ENCODE measurements at regions not wholly inside any gene's neighbourhood (a gene's known extent, or its start where the extent isn't known, plus 50 kb on each side); places are given as distances from the start of the nearest gene placed in this dataset.

DNA sequence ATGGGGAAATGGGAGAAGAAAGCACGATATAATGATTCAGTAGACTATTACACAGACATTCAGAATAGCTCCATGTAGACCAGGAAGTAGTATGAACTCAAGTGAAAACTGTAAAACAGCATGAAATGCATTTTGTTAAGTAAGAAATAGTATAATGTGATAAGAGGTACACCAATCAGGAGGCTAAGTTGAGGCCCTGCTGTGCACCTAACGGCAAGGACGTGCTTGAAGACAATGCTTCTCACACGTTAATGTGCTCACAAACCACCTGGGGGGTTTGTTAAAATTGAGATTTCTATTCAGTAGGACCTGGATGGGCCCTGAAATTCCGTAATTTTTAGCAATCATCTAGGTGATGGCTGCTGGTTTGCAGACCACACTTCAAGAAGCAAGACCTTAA is 178.9 kb upstream of the SULF2 start:
- no peaks in the 10 kb centered on the region for H4K20me1 ChIP-seq (ENCODE audit: control insufficient read depth, insufficient read depth)
- in situ Hi-C loops (cut with MboI), result no loop called here
- no peak overlapping the region for H3K4me2 ChIP-seq (ENCODE audit: control insufficient read depth, insufficient read depth)
- H3K4me3 ChIP-seq, result no peak overlapping the region
- ChIA-PET RAD21 (ENCODE audit: unreplicated experiment) (no interaction called here), CTCF (no interaction called here), SMC1A (ENCODE audit: uncharacterized antibody, unreplicated experiment) (no interaction called here), POLR2A (no interaction called here)
- no peak overlapping the region for H3K27ac ChIP-seq (ENCODE audit: control insufficient read depth, insufficient read depth)
- no peaks in the 10 kb centered on the region for H3K79me2 ChIP-seq (ENCODE audit: control insufficient read depth, insufficient read depth, low read length)
- no peak for ATAC-seq
- no TSS peak for BruUV-seq (replicated peaks)
- intact Hi-C loops (cut with micrococcal nuclease; ENCODE audit: unreplicated experiment), result no loop called here
- WGBS (ENCODE audit: insufficient coverage, insufficient replicate concordance, low lambda C conversion rate, missing lambda C conversion rate), result 15% methylated on average over 5 of the region's 5 CpGs
- no peak for FAIRE-seq
- H3K9ac ChIP-seq (ENCODE audit: control insufficient read depth, insufficient read depth, low read length), result no peak overlapping the region
- no peaks in the 10 kb centered on the region for H3K36me3 ChIP-seq (ENCODE audit: control insufficient read depth in 2 of 2, insufficient read depth in 2 of 2, low read length in 1 of 2)
- no peak overlapping the region for H2AFZ ChIP-seq (ENCODE audit: control insufficient read depth, low read depth, low read length)
- DNase-seq (ENCODE audit: low read depth, low spot score), result no peak
- H3K9me3 ChIP-seq (replicated peaks; ENCODE audit: control insufficient read depth, insufficient read depth, low read length), result no peaks in the 10 kb centered on the region
- no peaks in the 10 kb centered on the region for H3K4me1 ChIP-seq (ENCODE audit: control insufficient read depth, insufficient read depth, low read length)
- H3K27me3 ChIP-seq (replicated peaks in 1 of 2; ENCODE audit: control insufficient read depth in 2 of 2, insufficient read depth in 2 of 2, low read length in 1 of 2), result no peaks in the 10 kb centered on the region
- TF ChIP-seq STAT1 (conservative IDR thresholded peaks at IDR 0.05), result no peak
- no peak for TF ChIP-seq RUNX3 (IDR thresholded peaks at IDR 0.05; ENCODE audit: low read length)
- TF ChIP-seq ZNF217 (IDR thresholded peaks at IDR 0.05), result no peak
- TF ChIP-seq NFIC (IDR thresholded peaks at IDR 0.05; ENCODE audit: low read depth, low read length), result no peak
- TF ChIP-seq SMAD5 (IDR thresholded peaks at IDR 0.05; ENCODE audit: low read depth), result no peak
- TF ChIP-seq HDAC6 (IDR thresholded peaks at IDR 0.05; ENCODE audit: unreplicated experiment), result no peak
- TF ChIP-seq, protein P1, sequence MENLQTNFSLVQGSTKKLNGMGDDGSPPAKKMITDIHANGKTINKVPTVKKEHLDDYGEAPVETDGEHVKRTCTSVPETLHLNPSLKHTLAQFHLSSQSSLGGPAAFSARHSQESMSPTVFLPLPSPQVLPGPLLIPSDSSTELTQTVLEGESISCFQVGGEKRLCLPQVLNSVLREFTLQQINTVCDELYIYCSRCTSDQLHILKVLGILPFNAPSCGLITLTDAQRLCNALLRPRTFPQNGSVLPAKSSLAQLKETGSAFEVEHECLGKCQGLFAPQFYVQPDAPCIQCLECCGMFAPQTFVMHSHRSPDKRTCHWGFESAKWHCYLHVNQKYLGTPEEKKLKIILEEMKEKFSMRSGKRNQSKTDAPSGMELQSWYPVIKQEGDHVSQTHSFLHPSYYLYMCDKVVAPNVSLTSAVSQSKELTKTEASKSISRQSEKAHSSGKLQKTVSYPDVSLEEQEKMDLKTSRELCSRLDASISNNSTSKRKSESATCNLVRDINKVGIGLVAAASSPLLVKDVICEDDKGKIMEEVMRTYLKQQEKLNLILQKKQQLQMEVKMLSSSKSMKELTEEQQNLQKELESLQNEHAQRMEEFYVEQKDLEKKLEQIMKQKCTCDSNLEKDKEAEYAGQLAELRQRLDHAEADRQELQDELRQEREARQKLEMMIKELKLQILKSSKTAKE (IDR thresholded peaks at IDR 0.05; ENCODE audit: low read depth, poor library complexity, severe bottlenecking), result no peak
- TF ChIP-seq, protein P2, sequence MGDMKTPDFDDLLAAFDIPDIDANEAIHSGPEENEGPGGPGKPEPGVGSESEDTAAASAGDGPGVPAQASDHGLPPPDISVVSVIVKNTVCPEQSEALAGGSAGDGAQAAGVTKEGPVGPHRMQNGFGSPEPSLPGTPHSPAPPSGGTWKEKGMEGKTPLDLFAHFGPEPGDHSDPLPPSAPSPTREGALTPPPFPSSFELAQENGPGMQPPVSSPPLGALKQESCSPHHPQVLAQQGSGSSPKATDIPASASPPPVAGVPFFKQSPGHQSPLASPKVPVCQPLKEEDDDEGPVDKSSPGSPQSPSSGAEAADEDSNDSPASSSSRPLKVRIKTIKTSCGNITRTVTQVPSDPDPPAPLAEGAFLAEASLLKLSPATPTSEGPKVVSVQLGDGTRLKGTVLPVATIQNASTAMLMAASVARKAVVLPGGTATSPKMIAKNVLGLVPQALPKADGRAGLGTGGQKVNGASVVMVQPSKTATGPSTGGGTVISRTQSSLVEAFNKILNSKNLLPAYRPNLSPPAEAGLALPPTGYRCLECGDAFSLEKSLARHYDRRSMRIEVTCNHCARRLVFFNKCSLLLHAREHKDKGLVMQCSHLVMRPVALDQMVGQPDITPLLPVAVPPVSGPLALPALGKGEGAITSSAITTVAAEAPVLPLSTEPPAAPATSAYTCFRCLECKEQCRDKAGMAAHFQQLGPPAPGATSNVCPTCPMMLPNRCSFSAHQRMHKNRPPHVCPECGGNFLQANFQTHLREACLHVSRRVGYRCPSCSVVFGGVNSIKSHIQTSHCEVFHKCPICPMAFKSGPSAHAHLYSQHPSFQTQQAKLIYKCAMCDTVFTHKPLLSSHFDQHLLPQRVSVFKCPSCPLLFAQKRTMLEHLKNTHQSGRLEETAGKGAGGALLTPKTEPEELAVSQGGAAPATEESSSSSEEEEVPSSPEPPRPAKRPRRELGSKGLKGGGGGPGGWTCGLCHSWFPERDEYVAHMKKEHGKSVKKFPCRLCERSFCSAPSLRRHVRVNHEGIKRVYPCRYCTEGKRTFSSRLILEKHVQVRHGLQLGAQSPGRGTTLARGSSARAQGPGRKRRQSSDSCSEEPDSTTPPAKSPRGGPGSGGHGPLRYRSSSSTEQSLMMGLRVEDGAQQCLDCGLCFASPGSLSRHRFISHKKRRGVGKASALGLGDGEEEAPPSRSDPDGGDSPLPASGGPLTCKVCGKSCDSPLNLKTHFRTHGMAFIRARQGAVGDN (IDR thresholded peaks at IDR 0.05), result no peak
- TF ChIP-seq, protein P3, sequence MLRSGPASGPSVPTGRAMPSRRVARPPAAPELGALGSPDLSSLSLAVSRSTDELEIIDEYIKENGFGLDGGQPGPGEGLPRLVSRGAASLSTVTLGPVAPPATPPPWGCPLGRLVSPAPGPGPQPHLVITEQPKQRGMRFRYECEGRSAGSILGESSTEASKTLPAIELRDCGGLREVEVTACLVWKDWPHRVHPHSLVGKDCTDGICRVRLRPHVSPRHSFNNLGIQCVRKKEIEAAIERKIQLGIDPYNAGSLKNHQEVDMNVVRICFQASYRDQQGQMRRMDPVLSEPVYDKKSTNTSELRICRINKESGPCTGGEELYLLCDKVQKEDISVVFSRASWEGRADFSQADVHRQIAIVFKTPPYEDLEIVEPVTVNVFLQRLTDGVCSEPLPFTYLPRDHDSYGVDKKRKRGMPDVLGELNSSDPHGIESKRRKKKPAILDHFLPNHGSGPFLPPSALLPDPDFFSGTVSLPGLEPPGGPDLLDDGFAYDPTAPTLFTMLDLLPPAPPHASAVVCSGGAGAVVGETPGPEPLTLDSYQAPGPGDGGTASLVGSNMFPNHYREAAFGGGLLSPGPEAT (IDR thresholded peaks at IDR 0.05; ENCODE audit: low read depth), result no peak
- TF ChIP-seq YBX1 (IDR thresholded peaks at IDR 0.05), result no peak
